ENCODE measurements at regions not wholly inside any gene's neighbourhood (a gene's known extent, or its start where the extent isn't known, plus 50 kb on each side); places are given as distances from the start of the nearest gene placed in this dataset.

DNA sequence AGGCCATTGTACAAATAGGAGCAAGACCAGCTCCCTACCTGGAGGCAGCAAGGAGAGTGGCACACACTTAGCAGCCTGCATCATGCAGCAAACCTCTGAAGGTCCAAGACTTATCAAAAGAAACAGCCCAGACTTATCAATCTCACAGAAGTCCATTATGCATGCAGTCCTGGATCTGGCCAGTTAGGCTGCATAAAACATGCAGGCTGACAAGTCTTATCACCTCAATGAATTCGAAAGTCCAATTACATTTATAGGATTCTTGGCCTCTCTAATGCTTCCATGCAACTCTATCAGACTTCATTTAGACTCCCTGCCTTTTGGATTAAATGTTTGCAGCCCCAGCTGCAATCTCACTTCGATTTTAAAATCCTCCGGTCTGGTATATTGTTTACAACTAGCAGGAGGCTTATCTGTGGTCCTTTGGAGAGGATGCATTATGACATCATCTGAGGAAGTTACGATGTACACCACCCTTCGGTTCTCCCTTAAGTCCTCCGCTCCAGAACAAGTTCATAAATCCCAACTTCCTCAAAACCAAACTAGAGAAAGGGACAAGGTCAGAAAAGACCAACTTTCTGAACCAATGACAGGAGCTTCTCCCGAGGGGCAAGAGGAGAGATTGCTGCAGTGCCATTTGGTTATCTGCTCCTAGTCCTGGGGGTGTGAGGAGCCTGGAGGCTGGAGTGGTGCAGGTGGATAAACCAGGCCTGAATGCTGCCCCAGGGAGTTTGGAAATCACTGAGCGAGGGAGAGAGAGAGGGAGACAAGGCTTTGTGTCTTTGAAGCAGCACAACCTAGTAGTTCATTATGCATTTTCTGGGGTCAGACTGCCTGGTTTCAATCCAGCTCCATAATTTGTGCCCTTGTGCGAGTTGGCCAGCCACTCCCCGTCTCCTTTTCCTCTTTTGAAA is 313.9 kb downstream of the TLE1 start (continued):
- TF ChIP-seq CHD7 (IDR thresholded peaks at IDR 0.05; ENCODE audit: insufficient replicate concordance, low read length), result no peak
- TF ChIP-seq CBX5 (IDR thresholded peaks at IDR 0.05; ENCODE audit: low read depth, low read length), result no peak
